Hippocampal formation (tissue), 2 donors: ENCODE measurements at regions not wholly inside any gene's neighbourhood (a gene's known extent, or its start where the extent isn't known, plus 50 kb on each side); places are given as distances from the start of the nearest gene placed in this dataset.
"Not testable (repeated sequence)": the region's sequence is repeated elsewhere in the genome, so short reads cannot be mapped to it uniquely, and the experiment has no call there.

Source experiments
- DNase-seq, 2 donors: peaks; one replicate each; lab custom pipeline; 2025; lab: John Stamatoyannopoulos, UW

GRCh38 chr12:128076188-128076587 lies 190.8 kb upstream of the TMEM132C start:
- DNase-seq: no peak

- DNase-seq: no peak
These were observed 189.6 kb upstream of the TMEM132C start for GRCh38 chr12:128077211-128077916.

DNA sequence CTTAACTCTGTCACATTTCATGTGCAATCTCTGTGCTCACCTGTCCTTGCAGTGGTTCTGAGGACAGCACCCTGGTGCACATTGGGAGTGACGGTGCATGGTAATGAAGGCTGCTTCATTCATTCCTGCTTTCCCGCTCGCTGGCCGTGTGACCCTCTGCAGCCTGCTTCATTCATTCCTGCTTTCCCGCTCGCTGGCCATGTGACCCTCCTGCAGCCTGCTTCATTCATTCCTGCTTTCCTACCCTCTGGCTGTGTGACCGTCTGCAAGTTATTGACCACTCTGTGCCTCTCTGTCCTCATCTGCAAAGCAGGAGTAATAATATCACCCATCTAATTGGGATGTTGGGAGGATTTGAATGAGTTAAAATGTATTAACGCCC lies 189.1 kb upstream of the TMEM132C start:
- DNase-seq: no peak

DNA sequence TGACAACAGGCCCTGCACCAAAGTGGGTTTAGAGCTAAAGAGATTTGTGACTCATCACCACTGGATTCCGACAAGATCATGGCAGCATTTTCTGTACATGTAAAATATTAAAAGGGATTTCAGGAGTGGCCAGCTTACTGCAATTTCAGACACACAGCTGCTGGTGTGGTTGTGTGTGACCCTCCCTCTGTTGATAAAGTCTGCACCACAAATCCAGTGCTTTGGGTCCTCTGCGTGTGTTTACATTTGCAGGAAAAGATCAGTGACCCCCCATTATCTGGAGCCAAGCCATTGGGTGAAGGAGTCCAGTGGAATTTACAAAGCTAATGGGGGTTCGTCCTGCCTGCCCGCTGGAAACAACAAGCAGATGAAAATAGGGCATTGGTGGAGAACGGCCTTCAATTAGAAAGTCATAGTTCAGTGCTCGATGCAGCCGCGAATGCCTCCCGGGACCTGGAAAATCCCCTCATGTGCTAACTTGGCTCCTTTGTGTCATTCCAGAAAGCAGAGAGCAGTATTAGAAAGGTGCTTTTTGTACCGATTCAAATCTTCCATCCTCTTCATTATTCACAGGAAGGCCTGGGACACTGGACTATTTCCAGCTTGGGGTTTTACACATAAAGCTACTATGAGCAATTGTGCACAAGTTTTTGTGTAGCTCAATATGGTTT lies 188.5 kb upstream of the TMEM132C start:
- no peak for DNase-seq

GRCh38 chr12:128079446-128079845 lies 187.5 kb upstream of the TMEM132C start:
- DNase-seq: no peak

DNA sequence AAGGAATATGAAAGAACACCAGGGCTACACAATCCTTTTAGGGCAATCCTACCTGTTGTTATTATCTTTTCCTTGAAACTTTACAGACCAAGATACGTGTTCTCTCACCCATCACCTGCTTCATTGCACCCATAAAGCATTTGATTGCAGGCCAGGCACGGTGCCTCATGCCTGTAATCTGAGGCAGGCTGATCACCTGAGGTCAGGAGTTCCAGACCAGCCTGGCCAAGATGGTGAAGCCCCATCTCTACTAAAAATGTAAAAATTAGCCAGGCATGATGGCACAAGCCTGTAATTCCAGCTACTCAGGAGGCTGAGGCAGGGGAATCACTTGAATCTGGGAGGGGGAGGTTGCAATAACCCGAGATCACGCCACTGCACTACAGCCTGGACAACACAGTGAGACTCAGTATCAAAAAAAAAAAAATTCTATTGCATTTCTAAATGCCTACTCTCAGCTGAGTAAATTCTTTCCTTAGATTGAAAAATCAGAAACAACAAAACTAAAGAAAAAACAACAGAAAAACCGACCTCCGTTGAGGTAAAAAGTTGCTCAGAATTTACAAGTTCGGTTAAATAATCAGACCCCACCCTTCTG lies 183.7 kb upstream of the TMEM132C start:
- no peak for DNase-seq

- DNase-seq: no peak
These were observed 178.0 kb upstream of the TMEM132C start for GRCh38 chr12:128088926-128089325.

GRCh38 chr12:128089961-128090360 lies 177.0 kb upstream of the TMEM132C start:
- DNase-seq: no peak

DNA sequence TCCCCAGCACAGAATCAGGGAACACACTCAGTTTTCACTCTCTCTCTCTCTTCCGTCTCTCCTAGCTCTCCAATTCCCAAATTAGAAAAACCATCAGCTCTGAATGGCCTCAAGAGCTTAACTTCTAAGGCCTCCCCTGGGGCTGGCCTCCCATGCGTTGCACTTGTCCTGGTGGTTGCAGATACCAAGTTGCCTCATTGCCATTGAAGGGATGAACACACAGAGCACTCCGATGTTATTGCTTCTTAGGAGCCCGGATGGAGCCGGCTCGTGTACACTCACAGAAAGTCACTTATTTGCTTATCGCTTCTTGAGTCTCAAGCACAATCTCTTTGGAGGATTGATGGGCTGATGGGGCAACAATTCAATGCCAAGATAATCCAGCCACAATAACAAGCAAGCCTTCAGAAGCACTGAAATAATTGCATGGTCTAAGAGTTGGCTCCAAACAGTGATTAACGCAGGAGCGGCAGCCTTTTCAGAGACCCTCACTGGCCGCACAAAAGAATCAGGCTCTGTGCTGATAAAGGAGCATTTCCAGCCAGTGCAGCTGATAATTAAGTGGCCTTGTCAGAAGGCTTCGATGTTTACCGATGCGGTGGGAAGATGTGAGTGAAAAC lies 175.8 kb upstream of the TMEM132C start:
- no peak for DNase-seq

- DNase-seq: no peak
These were observed 175.0 kb upstream of the TMEM132C start for GRCh38 chr12:128091951-128092382.

DNA sequence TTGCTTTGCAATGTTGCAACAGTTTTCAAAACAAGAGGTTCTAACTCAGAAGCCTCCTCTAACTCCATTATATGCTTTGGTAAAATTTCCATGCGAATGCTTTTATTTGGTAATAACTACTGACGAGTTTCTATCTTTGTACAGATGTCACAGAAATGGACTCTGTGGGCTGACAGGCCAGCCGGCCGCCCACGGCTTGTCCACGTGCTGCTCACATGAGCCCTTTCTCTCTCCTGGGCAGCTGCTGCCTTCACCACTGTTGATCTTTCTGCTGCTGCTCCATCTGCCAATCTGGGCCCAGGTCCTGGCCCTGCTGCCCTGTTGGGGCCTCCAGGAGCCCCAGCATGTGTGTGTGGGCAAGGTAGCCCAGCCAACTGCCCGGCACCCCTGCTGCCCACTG lies 168.2 kb upstream of the TMEM132C start:
- no peak for DNase-seq

GRCh38 chr12:128103152-128103551 lies 163.8 kb upstream of the TMEM132C start:
- no peak for DNase-seq

GRCh38 chr12:128109236-128109635 lies 157.7 kb upstream of the TMEM132C start:
- no peak for DNase-seq

DNA sequence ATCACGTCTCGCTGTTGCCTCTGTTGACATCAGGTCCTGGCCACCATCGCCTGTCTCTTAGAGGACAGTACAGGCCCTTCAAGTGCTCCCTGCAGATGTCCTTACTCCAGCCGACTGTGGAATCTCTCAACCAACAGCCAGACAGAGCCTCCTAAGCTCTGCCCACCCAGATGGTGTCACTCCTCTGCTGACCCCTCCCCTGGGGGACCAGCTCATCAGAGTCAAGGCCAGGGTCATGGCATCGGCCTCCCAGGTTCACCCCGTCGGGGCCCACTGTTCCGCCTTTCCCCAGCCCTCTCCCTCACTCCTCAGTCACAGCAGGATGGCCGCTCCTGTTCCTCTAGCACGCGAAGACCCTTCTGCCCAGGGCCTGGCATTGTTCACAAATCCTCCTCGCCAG lies 157.3 kb upstream of the TMEM132C start:
- DNase-seq: no peak

DNA sequence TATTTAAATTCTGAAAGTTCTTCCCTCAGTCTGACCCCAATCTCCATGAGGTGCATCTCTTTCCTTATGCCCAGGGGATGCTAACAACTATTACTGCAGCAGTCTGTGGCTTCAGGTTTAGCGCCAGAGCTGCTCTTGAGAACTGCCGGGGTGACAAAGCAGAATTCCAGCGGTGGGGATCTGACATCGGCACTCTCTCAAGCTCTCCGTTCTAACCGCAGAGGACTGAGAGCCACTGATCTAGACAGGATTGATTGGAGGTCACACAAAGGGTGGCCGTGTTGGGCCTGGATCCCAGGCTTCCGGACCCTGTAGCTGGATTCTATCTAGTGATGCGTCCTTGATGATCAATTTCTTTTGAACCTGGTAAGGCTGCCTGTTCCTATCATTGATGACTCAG lies 155.6 kb upstream of the TMEM132C start:
- no peak for DNase-seq

- no peak for DNase-seq
These were observed 155.0 kb upstream of the TMEM132C start for GRCh38 chr12:128111951-128112350.

GRCh38 chr12:128113250-128113649 lies 153.7 kb upstream of the TMEM132C start:
- not testable (repeated sequence) for DNase-seq

DNA sequence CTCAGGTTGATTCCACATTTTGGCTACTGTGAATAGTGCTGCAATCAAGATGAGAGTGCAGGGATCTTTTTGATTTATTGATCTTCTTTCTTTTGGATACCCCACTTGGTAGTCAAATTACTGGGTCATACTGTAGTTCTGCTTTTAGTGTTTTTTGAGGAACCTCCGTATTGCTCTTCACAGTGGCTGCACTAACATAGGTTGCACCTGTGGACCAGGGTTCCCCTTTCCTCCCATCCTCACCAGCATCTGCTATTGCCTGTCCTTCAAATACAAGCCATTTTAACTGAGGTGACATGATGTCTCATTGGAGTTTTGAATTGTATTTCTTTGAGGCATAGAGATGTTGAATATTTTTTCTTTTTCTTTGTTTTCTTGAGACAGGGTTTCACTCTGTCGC lies 152.5 kb upstream of the TMEM132C start:
- no peak for DNase-seq

- DNase-seq: no peak
These were observed 150.4 kb upstream of the TMEM132C start for GRCh38 chr12:128116537-128116936.

GRCh38 chr12:128120035-128120434 lies 146.9 kb upstream of the TMEM132C start:
- no peak for DNase-seq

DNA sequence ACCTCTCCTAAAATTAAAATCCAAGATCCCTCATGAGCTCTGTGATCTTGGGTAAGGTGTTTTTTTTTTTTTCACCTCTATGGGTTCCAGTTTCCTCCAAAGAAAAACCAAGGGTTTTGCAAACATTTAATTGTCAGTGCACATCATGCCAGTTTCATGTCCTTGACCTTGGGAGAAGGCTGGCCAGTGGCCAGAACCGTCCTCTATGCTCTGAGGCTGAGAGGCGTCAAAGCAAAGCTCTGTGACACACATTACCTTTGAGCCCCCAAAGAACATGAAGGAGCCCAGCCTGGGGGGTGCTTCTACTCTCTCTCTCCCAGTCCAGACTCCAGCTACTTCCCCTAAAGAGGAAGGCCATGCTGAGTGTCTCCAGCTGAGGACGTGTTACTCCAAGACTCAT lies 145.5 kb upstream of the TMEM132C start:
- no peak for DNase-seq

DNA sequence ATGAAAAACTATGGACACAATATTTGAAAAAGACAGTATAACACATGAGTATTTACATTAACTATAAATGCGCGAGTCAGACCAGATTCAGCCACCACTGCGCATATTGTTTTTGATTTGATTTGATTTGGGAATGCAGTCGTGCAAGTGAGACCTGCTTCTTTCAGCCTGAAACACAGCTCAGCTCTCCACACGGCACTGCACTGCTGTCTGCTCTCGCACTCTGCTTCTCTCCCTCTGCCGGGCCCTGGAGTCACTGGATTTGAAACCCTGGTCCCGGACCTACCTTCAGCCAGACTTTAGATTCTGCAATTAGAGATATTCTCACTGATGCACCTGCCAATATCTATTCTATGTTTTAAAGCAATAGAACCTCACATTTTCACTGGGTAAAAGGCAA lies 143.9 kb upstream of the TMEM132C start:
- DNase-seq: no peak

DNA sequence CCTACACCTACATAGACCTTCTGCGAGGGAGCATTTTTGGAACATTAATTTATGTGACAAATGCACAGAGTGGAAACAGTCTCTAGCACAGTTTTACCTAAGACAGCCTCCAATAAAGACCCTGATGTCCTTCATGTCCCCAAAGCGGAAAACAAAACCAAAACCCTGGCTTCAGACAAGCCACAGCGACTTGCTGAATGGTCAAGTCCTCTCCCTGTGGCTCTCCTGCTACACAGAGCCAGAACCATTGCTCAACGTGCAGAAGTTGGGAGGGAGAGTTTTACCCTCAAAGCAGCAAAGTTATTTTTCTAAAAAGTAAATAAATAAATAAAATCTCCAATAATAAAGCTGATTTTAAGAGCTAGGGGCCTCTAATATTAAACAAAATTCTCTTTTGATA lies 135.0 kb upstream of the TMEM132C start:
- no peak for DNase-seq
